Neural cell (in vitro differentiated cells): ENCODE measurements at regions not wholly inside any gene's neighbourhood (a gene's known extent, or its start where the extent isn't known, plus 50 kb on each side); places are given as distances from the start of the nearest gene placed in this dataset.

Experiments
- H2AFZ ChIP-seq: fragments of 200-600, 300-800 bp; sonication (generic), shearing (Covaris generic); 2 replicates; pipeline ENCODE4 v1.6.0; 2014; ENCODE audit warnings: low read depth, mild to moderate bottlenecking, antibody characterized with exemption, low read length, moderate library complexity
- H3F3A ChIP-seq: fragments of 200-600 bp; shearing (Covaris generic); 2 replicates; pipeline ENCODE4 v1.6.1; 2016; ENCODE audit warnings: mild to moderate bottlenecking, moderate library complexity, mixed read lengths, antibody characterized with exemption, low read length; ENCODE audit not compliant: insufficient read depth, poor library complexity, severe bottlenecking
- H3K27ac ChIP-seq: fragments of 200-600, 300-800 bp; sonication (generic), shearing (Covaris generic); 2 replicates; pipeline ENCODE4 v1.5.1; 2014; ENCODE audit warnings: mild to moderate bottlenecking, low read length, moderate library complexity
- H3K27me3 ChIP-seq: fragments of 300-800, 200-600 bp; sonication (generic), shearing (Covaris generic); 2 replicates; pipeline ENCODE4 v1.6.0; 2014; ENCODE audit warnings: mild to moderate bottlenecking, low read depth, low read length, moderate library complexity; ENCODE audit not compliant: insufficient read depth
- H3K36me3 ChIP-seq: fragments of 300-800, 200-600 bp; sonication (generic), shearing (Covaris generic); 2 replicates; pipeline ENCODE4 v1.5.1; 2014; ENCODE audit warnings: mild to moderate bottlenecking, antibody characterized with exemption, low read length, moderate library complexity; ENCODE audit not compliant: insufficient read depth
- H3K4me2 ChIP-seq: fragments of 300-800, 200-600 bp; sonication (generic), shearing (Covaris generic); 2 replicates; pipeline ENCODE4 v1.6.0; 2014; ENCODE audit warnings: mild to moderate bottlenecking, low read length
- H3K4me3 ChIP-seq: fragments of 300-800, 200-600 bp; sonication (generic), shearing (Covaris generic); 2 replicates; pipeline ENCODE4 v1.5.1; 2014; ENCODE audit warnings: mild to moderate bottlenecking, low read length, moderate library complexity
- H3K79me2 ChIP-seq: fragments of 200-600 bp; shearing (Covaris generic); replicated peaks from 2 replicates; pipeline ENCODE4 v1.6.0; 2014; ENCODE audit warnings: mild to moderate bottlenecking, low read length, moderate library complexity; ENCODE audit not compliant: insufficient read depth
- H3K9ac ChIP-seq: fragments of 300-800, 200-600 bp; sonication (generic), shearing (Covaris generic); 2 replicates; pipeline ENCODE4 v1.6.1; 2016; ENCODE audit warnings: mild to moderate bottlenecking, low read length, mixed read lengths
- H3K9me2 ChIP-seq: fragments of 200-600 bp; shearing (Covaris generic); 2 replicates; pipeline ENCODE4 v1.6.1; 2016; ENCODE audit warnings: mild to moderate bottlenecking, low read length, mixed read lengths; ENCODE audit not compliant: insufficient read depth
- H3K9me3 ChIP-seq: fragments of 200-600, 300-800 bp; sonication (generic), shearing (Covaris generic); 2 replicates; pipeline ENCODE4 v1.6.1; 2016; ENCODE audit warnings: mild to moderate bottlenecking, mixed run types, low read length, moderate library complexity, mixed read lengths
- H4K20me1 ChIP-seq: fragments of 200-600 bp; shearing (Covaris generic); 2 replicates; pipeline ENCODE4 v1.6.1; 2016; ENCODE audit warnings: mild to moderate bottlenecking, mixed run types; ENCODE audit not compliant: insufficient read depth
- EP300 ChIP-seq: fragments of 450-650 bp; conservative IDR thresholded peaks from 2 replicates; pipeline ENCODE4 v1.6.1; 2014; ENCODE audit warnings: antibody characterized with exemption, mild to moderate bottlenecking, moderate library complexity; ENCODE audit not compliant: poor library complexity, severe bottlenecking
- EZH2 ChIP-seq: fragments of 200-600, 300-800 bp; shearing (Covaris generic), sonication (generic); IDR thresholded peaks from 2 replicates; pipeline ENCODE4 v1.6.1; 2014; ENCODE audit warnings: antibody characterized with exemption, low read length, borderline replicate concordance, mild to moderate bottlenecking; ENCODE audit not compliant: insufficient read depth, poor library complexity, severe bottlenecking
- MXI1 ChIP-seq: fragments of 450-650 bp; conservative IDR thresholded peaks from 2 replicates; pipeline ENCODE4 v1.6.1; 2014; ENCODE audit warnings: antibody characterized with exemption, mild to moderate bottlenecking; ENCODE audit not compliant: poor library complexity, severe bottlenecking
- POLR2AphosphoS5 ChIP-seq: IDR thresholded peaks from 2 replicates; pipeline ENCODE4 v1.6.1; 2012
- RAD21 ChIP-seq: fragments of 450-650 bp; conservative IDR thresholded peaks from 2 replicates; pipeline ENCODE4 v1.6.1; 2014; ENCODE audit warnings: antibody characterized with exemption, mild to moderate bottlenecking, moderate library complexity
- REST ChIP-seq: IDR thresholded peaks from 2 replicates; pipeline ENCODE4 v1.6.1; 2012; ENCODE audit warnings: borderline replicate concordance
- SMC3 ChIP-seq: fragments of 450-650 bp; conservative IDR thresholded peaks from 2 replicates; pipeline ENCODE4 v1.6.1; 2014; ENCODE audit warnings: antibody characterized with exemption, mild to moderate bottlenecking, moderate library complexity; ENCODE audit not compliant: poor library complexity
- TF ChIP-seq, protein P1 (sequence below): fragments of 450-650 bp; IDR thresholded peaks from 2 replicates; pipeline ENCODE4 v1.5.1; 2014; ENCODE audit warnings: antibody characterized with exemption, mild to moderate bottlenecking, moderate library complexity; ENCODE audit not compliant: poor library complexity, severe bottlenecking

DNA sequence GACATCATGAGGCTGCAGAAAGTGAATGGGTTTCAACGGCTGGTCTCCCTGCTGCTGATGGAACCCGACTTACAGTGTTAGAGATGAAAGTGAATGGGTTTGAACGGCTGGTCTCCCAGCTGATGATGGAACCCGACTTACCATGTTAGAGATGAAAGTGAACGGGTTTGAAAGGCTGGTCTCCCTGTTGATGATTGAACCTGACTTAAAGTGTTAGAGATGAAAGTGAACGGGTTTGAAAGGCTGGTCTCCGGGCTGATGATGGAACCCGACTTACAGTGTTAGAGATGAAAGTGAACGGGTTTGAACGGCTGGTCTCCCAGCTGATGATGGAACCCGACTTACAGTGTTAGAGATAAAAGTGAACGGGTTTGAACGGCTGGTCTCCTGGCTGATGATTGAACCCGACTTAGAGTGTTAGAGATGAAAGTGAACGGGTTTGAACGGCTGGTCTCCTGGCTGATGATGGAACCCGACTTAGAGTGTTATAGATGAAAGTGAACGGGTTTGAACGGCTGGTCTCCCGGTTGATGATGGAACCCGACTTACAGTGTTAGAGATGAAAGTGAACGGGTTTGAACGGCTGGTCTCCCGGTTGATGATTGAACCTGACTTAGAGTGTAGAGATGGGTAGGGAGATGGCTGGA lies 76.1 kb upstream of the ALKAL2 start:
- Histone ChIP-seq H3K4me3 (no peak overlapping the region), H3K4me2 (no peak overlapping the region), H3K9me2 (no peaks in the 10 kb centered on the region), H3K27me3 (no peaks in the 10 kb centered on the region), H3K27ac (no peak overlapping the region), H2AFZ (no peak overlapping the region), H3K9me3 (peaks cover 9% of the 10 kb centered on the region), H3K9ac (no peak overlapping the region), H3K79me2 (no peaks in the 10 kb centered on the region), H3K36me3 (no peaks in the 10 kb centered on the region), H4K20me1 (no peaks in the 10 kb centered on the region), H3F3A (no peaks in the 10 kb centered on the region)
- no peak for TF ChIP-seq RAD21
- no peak for TF ChIP-seq POLR2AphosphoS5
- TF ChIP-seq EZH2: no peak
- TF ChIP-seq SMC3: no peak
- TF ChIP-seq, protein P1, sequence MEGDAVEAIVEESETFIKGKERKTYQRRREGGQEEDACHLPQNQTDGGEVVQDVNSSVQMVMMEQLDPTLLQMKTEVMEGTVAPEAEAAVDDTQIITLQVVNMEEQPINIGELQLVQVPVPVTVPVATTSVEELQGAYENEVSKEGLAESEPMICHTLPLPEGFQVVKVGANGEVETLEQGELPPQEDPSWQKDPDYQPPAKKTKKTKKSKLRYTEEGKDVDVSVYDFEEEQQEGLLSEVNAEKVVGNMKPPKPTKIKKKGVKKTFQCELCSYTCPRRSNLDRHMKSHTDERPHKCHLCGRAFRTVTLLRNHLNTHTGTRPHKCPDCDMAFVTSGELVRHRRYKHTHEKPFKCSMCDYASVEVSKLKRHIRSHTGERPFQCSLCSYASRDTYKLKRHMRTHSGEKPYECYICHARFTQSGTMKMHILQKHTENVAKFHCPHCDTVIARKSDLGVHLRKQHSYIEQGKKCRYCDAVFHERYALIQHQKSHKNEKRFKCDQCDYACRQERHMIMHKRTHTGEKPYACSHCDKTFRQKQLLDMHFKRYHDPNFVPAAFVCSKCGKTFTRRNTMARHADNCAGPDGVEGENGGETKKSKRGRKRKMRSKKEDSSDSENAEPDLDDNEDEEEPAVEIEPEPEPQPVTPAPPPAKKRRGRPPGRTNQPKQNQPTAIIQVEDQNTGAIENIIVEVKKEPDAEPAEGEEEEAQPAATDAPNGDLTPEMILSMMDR: no peak
- TF ChIP-seq REST: no peak

DNA sequence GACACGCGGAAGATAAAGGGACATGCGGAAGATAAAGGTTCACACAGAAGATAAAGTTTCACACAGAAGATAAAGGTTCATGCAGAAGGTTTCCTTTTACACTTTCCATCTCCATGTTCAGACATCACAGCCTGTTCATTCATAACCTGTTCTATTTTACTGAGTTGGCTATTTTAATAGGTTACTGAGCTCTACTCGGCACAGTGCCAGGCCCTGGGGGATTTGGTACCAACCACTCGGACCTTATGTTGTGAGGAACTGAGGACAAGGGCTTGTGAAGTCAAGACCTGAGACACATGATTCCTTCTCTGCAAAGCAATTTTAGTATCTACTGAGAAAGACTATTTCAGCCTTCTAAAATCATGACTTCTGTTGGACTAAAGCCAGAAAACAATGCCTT lies 75.0 kb upstream of the ALKAL2 start:
- Histone ChIP-seq H3K9me3 (peaks cover 9% of the 10 kb centered on the region), H3K4me2 (no peak overlapping the region), H3K79me2 (no peaks in the 10 kb centered on the region), H2AFZ (no peak overlapping the region), H3F3A (no peaks in the 10 kb centered on the region), H3K9me2 (no peaks in the 10 kb centered on the region), H3K27ac (no peak overlapping the region), H3K27me3 (no peaks in the 10 kb centered on the region), H4K20me1 (no peaks in the 10 kb centered on the region), H3K9ac (no peak overlapping the region), H3K36me3 (no peaks in the 10 kb centered on the region), H3K4me3 (no peak overlapping the region)
- TF ChIP-seq SMC3 (no peak), RAD21 (no peak), MXI1 (no peak), POLR2AphosphoS5 (no peak), EZH2 (no peak), REST (no peak), EP300 (no peak)
